Hindlimb muscle (tissue), 1 donor: ENCODE measurements at regions not wholly inside any gene's neighbourhood (a gene's known extent, or its start where the extent isn't known, plus 50 kb on each side); places are given as distances from the start of the nearest gene placed in this dataset.
"Not testable (repeated sequence)": the region's sequence is repeated elsewhere in the genome, so short reads cannot be mapped to it uniquely, and the experiment has no call there.

Source experiments
- DNase-seq: peaks from one replicate; pipeline ENCODE4 v3.0.0-alpha.2; 2013

DNA sequence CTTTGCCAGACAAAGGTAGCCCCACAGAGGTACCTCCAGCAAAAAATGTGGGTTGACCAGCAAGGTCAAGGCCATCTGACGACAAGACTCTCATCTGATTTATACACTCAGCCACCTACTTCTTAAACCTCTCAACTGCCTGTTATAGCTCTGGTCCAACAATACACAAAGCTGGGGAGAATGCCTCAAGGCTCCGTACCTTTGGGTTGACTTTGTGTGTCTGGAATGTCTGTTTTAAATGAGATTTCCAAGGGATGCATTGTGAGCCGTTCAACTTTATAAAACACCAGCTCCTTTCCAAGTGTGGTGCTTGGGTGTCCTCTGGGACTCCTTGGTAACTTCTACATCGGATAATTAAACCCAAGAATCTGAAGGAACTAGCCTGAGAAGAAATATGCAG is 167.0 kb upstream of the RPL34 start:
- no peak for DNase-seq

DNA sequence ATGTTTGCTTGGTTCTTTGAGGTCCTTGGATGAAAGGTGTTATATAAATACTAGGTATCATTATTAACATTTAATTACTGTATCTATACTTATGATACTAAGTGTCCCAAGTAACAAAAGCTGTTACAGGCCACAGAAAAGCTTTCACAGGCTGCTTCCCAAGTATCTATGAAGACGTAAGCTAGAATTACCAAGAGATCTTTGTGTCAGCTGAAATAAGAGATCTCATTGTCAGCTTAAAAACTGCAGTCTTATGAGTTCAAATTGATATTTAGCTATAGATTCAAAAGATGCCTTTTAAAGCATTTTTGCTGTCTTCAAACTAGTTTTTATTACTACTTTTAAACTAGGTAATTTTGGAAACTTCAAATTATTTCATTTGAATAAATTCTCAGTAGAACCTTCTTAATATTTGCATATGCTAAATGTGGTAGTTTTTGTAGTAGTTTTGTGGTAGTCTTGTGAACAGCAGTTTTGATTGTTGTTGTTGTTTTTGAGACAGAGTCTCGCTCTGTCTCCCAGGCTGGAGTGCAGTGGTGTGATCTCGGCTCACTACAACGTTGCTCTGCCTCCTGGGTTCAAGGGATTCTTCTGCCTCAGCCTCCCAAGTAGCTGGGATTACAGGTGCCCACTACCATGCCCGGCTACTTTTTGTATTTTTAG is 170.0 kb upstream of the RPL34 start:
- DNase-seq = no peak

DNA sequence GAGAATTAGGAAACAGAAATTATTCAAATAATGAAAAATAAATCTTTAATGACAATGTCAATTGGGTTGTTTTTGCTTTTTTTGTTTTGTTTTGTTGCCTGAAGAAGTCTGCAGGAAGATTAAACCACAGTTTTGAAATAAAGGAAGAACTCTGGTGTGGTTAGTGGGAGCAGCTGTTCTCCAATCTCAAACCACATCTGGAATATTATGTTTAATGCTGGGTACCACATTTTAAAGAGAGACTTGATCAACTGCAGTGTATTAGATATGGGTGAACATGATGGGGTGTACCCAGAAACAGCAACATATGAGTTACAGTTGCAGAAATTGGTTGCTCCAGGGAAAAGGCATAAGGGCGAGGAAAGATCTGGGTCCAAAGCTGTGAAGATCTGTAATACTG is 171.2 kb upstream of the RPL34 start:
- DNase-seq = no peak

DNA sequence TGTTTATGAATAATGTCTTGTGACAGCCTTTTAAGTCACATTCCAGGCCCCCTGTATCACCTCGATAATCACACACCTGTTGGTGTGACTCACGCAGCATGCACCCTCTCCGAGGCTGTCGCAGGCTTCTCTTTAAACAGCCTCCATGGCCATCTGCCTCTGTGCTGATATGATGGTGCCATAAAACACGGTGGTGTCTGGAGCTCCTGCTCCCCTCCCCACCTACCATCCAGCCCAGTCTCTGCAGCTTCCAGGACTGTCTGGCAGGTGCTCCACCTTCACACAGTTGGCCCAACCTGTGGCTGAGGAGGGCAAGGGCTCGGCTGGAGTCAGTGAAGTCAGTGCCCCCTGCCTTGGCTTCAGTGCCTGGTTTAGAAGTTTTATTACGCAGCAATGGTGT is 173.8 kb upstream of the RPL34 start:
- no peak for DNase-seq

DNA sequence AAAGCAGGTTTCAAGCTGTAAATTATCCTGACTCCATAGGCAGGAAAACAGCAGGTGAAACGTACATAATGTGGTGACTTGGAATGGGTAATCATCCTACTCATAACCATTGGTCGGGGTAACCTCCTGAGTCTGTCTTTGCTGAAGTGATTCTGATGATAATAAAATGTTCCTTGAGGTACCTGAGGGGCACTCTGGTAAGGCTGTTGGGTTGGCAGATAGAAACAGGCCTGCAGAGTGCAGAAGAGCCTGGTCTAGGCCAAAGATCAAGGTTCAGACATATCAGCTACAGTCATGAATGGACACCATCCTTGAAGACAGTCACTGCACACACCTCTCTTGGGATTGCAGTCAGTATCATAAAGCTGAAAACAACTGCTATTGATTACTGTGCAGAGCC is 174.7 kb upstream of the RPL34 start:
- DNase-seq = no peak

DNA sequence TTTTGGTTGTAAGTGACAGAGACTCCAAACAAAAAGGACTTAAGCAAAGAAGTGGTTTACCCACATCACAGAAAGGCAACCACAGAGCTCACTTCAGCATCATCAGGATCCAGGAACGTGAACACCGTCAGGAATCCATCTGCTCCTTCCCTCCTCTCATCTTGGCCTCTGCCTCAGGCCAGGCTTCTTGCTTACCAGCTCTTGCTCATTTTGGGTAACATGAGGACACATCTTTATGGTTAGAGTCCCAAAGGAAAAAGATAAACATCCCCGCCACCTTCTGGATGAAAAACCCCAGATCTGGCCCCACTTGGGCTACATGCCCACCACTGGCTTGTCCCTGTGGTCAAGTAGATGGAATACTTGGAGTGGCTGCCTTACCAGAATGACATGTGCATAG is 176.8 kb upstream of the RPL34 start:
- DNase-seq = no peak

DNA sequence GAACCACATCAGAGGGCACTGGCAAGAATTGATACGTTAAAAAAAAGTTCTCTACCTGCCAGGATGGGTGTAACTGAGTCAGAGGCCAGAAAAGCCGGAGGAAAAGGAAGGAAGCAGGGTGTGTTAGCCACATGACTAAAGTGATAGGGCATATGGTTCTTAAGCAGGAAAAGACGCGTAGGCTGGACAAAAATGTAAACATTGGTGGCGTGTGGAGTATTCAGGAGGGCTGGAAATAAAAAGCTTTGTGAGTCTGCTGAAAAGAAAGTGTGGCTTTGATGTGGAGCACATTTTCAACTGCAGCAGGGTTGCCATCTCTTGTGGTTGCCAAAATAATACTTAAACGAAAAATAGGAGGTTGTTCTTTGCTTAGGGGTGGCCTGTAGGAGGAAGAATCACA is 186.5 kb upstream of the RPL34 start:
- DNase-seq = no peak

DNA sequence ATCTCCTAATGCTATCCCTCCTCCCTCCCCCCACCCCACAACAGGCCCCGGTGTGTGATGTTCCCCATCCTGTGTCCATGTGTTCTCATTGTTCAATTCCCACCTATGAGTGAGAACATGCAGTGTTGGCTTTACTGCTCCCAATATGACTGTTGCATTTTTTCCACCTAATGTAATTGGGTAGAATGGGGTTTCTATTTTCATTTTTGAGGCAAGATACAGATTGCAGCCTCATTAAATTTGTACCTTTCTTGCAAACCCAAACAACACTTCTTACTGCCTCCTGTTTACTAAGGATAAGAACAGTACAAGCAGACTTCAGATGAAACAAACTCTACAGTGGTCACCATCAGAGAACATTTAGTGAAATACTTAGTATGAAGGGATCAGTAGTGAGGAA is 187.0 kb upstream of the RPL34 start:
- not testable (repeated sequence) for DNase-seq

DNA sequence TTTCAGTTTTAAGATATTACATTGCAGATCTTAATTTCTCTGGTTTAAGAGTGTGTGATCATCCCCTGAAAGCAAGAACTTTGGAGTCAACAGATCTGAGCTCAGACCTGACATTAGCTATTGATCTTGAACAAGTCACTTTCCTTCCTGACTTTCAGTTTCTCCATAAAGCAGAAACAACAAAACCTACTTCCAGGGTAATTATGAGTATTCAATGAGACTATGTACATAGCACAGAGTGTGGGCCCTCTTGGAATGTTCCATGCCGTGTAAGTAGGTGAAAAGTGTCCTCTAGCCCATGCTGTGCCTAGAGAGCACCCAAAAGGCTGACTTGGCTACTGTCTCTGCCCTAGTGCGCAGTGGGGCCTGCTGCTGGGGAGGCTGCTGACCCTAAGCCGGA is 188.0 kb upstream of the RPL34 start:
- no peak for DNase-seq

DNA sequence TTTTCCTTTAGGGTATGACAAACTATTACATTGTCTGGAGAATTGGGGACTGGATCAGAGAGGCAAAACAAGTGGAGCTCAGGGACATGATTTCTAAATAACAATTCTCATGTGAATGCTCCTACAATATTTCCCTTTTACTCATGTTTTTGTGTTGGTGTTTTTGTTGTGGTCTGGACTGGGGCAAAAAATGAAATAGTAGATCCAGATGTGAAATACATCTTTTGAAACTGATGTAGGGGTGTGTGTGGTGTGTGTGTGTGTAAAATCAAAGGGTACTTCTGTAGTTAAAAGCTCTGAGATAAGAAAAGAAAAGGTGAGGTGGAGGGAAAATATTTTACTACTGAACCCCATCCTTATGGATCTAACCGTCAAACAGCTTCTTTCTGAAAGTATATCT is 188.4 kb upstream of the RPL34 start:
- DNase-seq = no peak

DNA sequence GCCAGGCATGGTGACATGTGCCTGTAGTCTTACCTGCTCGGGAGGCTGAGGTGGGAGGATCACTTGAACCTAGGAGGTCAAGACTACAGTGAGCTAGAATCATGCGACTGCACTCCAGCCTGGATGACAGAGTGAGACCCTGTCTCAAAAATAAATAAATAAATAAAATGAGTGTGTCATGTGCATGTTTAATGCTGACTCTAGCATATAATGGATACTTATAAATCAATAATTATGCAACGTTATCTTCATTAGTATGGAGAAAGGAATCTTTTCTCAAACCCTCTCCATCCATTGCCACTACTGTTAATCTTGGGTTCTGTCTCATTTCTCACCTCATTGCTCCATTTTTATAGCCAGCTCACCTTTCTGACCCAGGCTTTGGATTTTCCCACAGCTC is 189.5 kb upstream of the RPL34 start:
- DNase-seq = no peak

DNA sequence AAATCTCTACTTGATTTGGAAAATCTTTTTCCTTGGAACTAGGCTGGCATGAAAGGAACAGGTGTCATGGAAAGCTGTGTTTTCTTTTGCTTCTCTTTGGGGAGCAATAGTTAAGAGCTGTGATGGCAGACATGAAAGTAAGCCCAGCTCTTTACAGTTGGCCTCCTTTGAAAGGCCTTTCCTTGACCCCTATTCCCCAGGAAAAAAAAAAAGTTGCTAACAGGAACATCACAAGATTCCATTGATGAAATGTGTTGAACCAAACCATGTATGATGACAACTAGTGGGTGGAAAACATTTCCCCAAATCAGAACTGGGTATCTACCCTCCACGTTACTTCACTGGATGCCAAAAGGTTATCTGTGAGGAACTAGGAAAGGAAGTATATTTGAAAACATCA is 190.7 kb upstream of the RPL34 start:
- no peak for DNase-seq

DNA sequence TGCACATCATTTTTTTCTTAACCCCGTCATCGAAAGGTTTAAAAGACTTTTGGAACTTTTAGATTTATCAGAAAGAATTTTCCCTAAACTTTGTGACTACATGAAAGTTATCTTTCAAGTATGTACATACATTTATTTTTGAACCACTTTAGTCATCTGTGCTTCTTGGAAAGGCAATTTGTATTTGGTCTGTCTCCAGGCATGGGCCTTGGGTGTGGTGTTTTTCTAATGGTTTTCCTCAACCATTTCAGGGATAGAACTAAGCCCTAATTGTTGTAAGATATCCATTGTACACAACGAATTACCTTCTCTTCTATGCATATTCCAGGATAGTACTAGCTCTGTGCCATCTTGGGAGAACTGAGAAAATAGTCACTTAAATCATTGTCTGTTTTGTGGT is 191.5 kb upstream of the RPL34 start:
- no peak for DNase-seq

DNA sequence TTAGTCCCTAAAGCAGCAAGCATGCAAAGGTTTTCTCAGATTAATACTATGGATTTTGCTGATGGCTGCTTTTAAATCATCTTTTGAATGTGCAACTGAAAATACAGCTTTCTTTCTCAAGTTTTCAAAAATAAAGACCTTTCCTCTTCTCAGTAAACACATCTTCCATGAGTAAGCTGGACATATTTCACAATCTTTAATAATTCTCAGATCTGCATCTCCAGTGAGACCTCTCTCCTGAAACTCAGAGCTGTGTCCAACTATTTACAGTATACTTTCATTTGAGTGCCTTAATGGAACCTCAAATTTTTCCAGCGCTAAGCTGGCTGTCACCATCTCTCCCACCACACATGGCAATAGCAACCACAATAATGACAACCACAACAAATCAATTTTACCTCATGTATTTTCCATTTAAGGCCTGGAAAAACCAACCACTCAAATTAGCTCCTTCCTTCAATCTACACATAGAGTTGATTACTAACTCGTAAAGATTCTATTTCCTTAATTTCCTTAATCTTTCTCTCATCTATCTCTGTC is 192.4 kb upstream of the RPL34 start:
- no peak for DNase-seq

DNA sequence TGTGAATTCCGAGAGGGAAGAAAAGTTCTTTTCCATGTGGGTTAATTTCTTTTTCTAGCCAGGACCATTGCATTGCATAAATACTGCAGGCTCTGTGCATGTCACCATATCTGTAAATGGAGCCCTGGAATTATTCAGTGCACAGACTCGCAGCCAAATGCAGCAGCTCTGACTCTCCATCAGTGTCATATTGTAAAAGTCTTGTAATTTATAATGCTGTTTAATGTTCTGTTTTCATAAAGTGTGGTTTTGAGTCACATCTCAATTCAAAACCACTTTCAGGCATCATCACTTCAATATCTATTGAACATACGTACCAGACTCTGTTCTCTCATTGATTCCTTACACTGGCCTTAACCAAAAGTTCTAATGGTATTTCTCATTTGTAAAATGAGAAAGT is 193.9 kb upstream of the RPL34 start:
- no peak for DNase-seq

DNA sequence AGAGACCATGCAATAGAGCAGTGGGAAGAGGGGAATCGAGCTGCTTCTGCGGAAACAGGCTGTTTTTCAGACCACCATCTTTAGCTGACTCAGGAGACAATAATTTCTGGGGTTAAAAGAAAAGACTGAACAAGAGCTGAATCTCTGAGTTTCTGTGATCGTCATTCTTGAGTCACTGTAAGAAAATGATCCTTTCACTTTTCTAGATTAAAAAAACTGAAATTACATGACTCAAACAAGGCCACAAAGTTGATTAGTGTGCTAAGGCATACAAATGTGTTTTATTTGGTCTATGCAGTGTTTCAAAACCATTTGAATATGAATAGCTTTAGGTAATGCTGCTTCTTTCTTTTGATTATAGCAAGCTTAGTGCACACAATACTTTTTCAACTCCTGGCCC is 194.4 kb upstream of the RPL34 start:
- DNase-seq = no peak

DNA sequence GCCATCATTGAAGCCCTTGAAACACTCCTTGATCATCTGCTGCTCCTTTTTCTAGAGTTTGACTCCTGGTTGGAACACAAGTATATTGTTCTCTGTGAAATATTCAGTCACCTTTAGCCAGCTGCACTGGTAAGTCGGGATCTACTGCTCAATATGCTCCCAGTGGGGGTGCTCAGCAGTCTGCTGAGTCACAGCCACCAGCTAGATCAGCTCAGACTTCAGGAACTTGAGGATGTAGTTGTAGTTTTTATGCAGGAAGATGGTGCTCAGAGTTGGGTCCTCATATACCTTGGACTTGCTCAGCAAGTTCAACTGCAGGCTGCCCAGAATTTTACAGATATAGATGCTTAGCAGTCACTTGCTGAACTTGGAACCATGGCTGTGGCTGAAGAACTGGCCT is 202.5 kb upstream of the RPL34 start:
- no peak for DNase-seq

DNA sequence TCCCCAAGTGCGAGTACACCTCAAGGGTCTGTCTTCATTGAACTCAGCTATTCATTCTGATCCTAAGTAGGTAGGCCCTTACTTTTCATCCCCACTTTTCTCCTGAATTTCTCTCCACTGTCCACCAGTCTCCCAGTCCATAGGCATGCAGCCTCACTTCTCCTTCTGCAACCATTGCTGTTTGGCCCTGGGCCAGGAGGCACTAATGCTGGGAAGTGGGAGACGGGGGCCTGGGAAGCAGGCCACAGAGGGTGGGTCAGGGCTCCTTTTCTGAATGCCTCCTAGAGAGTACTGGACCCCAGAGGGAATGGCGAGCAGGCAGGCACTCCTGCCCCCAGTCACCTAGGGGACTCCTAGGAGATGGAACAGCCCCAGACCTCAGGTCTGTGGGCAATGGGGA is 203.5 kb upstream of the RPL34 start:
- DNase-seq = no peak

DNA sequence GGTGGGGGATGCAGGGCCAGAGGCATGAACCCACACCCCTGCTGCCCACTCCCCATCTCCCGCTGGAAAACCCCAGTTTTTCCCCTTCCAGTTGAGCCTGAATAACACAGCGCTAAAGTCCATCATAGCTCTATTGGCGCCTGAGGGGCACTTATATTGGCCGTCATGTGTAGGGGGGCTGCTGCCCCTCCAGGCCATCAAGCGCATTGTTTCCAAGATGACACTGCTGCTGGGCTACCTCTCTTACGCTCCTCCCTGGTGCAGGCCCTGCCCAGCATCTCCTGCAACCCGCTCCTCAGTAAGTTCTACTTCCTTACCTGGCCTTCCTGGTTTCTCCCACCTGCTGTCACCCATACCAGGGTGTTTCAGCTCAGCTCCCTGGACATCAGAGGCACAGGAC is 205.0 kb upstream of the RPL34 start:
- DNase-seq = no peak

DNA sequence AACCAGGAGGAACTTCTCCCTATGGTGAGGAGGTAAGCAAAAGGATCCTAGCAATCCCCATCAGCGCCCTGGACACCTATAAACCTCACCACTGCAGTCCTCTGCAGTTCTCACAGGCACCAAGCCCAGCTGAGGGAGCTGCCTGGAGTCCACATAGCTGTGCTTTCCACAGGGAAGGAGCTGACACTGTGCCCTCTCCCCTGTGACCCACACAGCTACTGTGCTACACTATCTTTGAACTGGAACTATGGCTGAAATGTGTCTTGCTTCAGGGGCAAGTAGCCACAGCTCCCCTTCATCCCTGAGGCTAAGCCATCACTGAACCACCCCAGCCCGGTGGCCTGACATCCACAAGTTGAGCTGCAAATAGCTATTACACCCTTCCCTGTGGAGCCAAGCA is 208.5 kb upstream of the RPL34 start:
- no peak for DNase-seq

DNA sequence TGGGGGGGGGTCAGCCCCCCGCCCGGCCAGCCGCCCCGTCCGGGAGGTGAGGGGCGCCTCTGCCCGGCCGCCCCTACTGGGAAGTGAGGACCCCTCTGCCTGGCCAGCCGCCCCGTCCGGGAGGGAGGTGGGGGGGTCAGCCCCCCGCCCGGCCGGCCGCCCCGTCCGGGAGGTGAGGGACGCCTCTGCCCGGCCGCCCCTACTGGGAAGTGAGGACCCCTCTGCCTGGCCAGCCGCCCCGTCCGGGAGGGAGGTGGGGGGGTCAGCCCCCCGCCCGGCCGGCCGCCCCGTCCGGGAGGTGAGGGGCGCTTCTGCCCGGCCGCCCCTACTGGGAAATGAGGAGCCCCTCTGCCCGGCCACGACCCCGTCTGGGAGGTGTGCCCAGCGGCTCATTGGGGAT is 210.7 kb upstream of the RPL34 start:
- not testable (repeated sequence) for DNase-seq

DNA sequence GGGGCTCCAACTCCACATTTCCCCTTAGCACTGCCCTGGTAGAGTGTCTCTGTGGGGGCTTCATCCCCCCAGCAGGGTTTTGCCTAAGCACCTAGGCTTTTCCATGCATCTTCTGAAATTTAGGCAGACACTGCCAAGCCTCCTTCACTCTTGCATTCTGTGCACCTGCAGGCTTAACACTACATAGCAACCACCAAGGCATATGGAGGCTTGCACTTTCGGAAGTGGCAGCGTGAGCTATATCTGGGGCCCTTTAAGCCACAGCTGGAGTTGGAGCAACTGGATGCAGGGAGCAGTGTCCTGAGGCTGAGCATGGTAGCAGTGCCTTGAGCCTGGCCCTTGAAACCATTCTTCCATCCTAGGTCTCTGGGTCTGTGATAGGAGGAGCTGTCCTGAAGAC is 214.8 kb upstream of the RPL34 start:
- no peak for DNase-seq

DNA sequence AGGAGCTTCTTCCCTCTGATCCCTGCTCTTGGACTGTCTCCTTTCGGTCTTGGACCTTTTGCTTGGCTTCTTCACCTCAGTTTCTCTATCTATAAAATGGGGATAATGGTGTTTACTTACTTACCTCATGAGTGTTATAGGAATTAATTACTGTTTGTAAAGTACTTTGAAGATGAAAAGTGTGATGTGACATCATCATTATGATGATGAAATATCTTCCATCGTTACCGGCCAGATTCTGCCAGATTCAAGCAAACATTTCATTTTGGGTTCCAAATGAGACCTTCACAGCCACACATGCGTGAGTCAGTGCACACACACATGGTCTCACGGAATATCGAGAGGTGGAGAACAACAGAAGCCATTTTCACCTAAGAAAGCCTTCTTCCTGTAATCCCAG is 220.1 kb upstream of the RPL34 start:
- DNase-seq = no peak

DNA sequence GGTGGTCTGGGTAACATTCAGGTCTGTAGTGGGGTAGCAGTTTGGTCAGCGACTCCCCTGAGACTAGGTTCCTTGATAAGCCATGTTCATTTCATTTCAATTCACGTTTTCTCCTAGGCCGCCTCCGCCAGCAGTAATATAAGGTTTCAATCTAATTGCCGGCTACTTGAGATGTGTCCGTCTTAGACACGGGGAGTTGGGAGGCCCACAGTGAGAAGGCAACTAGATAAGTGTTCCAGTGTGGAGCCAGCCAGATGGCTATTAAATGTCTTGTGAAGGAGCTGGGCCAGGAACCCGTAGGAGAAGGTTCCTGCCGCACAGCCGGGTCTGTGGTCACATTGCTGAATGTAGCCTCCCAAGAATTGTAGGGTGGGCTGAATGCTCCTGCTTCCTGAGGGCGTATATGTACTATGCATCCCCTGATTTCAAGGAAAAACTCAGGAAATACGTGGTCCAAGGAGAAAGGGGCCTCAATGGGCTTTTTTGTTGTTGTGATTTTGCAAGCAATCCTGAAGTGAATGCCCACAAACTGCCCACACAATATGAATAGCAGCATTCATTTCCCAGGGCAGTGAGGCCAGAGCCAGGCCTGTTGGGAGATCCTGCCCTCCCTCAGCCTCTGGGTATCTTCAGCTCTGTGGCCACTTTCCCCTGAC is 220.6 kb upstream of the RPL34 start:
- DNase-seq = no peak

DNA sequence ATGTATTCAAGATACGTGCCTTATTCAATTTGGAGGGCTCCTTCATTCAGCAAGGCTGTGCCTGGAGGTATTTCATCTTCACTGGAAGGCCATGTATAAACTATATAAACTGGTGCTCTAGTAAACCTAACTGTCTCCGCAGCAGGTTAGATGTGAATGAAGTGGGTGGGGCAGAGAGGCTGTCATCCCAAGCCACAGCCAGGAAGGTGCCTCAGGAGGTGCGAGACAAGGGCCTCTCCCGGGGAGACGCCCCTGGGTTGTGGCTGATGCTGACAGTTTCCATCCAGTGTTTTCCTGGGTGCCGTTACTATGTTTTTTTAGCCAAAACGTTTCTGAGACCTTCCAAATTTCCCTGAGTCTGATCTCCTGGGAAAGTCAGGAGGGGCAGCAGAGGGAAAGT is 221.5 kb upstream of the RPL34 start:
- DNase-seq = no peak
